HUES64 (cell line): ENCODE measurements at regions not wholly inside any gene's neighbourhood (a gene's known extent, or its start where the extent isn't known, plus 50 kb on each side); places are given as distances from the start of the nearest gene placed in this dataset.

ENCODE experiments used
- H3K27ac ChIP-seq: 2 replicates; pipeline ENCODE4 v1.7.0; 2013; ENCODE audit warnings: low read depth, low read length, inconsistent platforms
- H3K27me3 ChIP-seq: 2 replicates; pipeline ENCODE4 v1.6.1; 2013; ENCODE audit warnings: mild to moderate bottlenecking, low read length; ENCODE audit not compliant: insufficient read depth
- H3K36me3 ChIP-seq: 2 replicates; pipeline ENCODE4 v1.6.1; 2013; ENCODE audit warnings: mild to moderate bottlenecking, low read length; ENCODE audit not compliant: insufficient read depth
- H3K4me1 ChIP-seq: 2 replicates; pipeline ENCODE4 v1.6.1; 2013; ENCODE audit warnings: mild to moderate bottlenecking, low read length, moderate library complexity; ENCODE audit not compliant: insufficient read depth
- H3K4me3 ChIP-seq: 2 replicates; pipeline ENCODE4 v1.5.1; 2013; ENCODE audit warnings: mild to moderate bottlenecking, low read length, moderate library complexity
- H3K9ac ChIP-seq: 2 replicates; pipeline ENCODE4 v1.6.1; 2013; ENCODE audit warnings: mild to moderate bottlenecking, low read depth, low read length
- H3K9me3 ChIP-seq: 2 replicates; pipeline ENCODE4 v1.6.1; 2013; ENCODE audit warnings: low read depth, low read length; ENCODE audit not compliant: insufficient read depth
- WGBS: fragments of 150-250, 120-280 bp; methylation state at CpG from one replicate; pipeline ENCODE4 v1.1.7; 2013; ENCODE audit warnings: missing lambda C conversion rate; 5-methylcytosine and 5-hydroxymethylcytosine counted together

- no peak overlapping the region for H3K27ac ChIP-seq
- H3K27me3 ChIP-seq, result no peaks in the 10 kb centered on the region
- no peaks in the 10 kb centered on the region for H3K36me3 ChIP-seq
- H3K9me3 ChIP-seq, result no peaks in the 10 kb centered on the region
- H3K9ac ChIP-seq, result no peak overlapping the region
- no peaks in the 10 kb centered on the region for H3K4me1 ChIP-seq
- WGBS, result 95% methylated on average over 1 of the region's 1 CpG
- no peak overlapping the region for H3K4me3 ChIP-seq
Observed at GRCh38 chr11:96960926-96961325, 571.1 kb downstream of the JRKL start.

- no peaks in the 10 kb centered on the region for H3K9me3 ChIP-seq
- H3K36me3 ChIP-seq, result no peaks in the 10 kb centered on the region
- no peak overlapping the region for H3K9ac ChIP-seq
- no peaks in the 10 kb centered on the region for H3K27me3 ChIP-seq
- 72% methylated on average over 4 of the region's 4 CpGs for WGBS
- no peak overlapping the region for H3K4me3 ChIP-seq
- no peak overlapping the region for H3K27ac ChIP-seq
- no peaks in the 10 kb centered on the region for H3K4me1 ChIP-seq
Observed at GRCh38 chr11:96961931-96962330, 572.1 kb downstream of the JRKL start.

- H3K9ac ChIP-seq, result no peak overlapping the region
- no peaks in the 10 kb centered on the region for H3K36me3 ChIP-seq
- H3K4me1 ChIP-seq, result no peaks in the 10 kb centered on the region
- no peaks in the 10 kb centered on the region for H3K9me3 ChIP-seq
- H3K27ac ChIP-seq, result no peak overlapping the region
- H3K27me3 ChIP-seq, result no peaks in the 10 kb centered on the region
- WGBS, result no CpG with 5 or more reads among the region's 2 CpGs
- no peak overlapping the region for H3K4me3 ChIP-seq
Observed at GRCh38 chr11:96963375-96963774, 573.6 kb downstream of the JRKL start.

GRCh38 chr11:96964661-96965060 lies 574.8 kb downstream of the JRKL start:
- H3K9ac ChIP-seq, result no peak overlapping the region
- 96% methylated on average over 2 of the region's 2 CpGs for WGBS
- H3K4me1 ChIP-seq, result no peaks in the 10 kb centered on the region
- H3K27ac ChIP-seq, result no peak overlapping the region
- no peak overlapping the region for H3K4me3 ChIP-seq
- H3K9me3 ChIP-seq, result no peaks in the 10 kb centered on the region
- no peaks in the 10 kb centered on the region for H3K27me3 ChIP-seq
- no peaks in the 10 kb centered on the region for H3K36me3 ChIP-seq

GRCh38 chr11:96967616-96968015 lies 577.8 kb downstream of the JRKL start:
- no peaks in the 10 kb centered on the region for H3K27me3 ChIP-seq
- no peak overlapping the region for H3K9ac ChIP-seq
- H3K36me3 ChIP-seq, result no peaks in the 10 kb centered on the region
- no peaks in the 10 kb centered on the region for H3K4me1 ChIP-seq
- H3K27ac ChIP-seq, result no peak overlapping the region
- 91% methylated on average over 1 of the region's 1 CpG for WGBS
- no peak overlapping the region for H3K4me3 ChIP-seq
- H3K9me3 ChIP-seq, result no peaks in the 10 kb centered on the region

- 92% methylated on average over 2 of the region's 2 CpGs for whole genome bisulfite sequencing
- Histone ChIP-seq H3K9me3 (no peaks in the 10 kb centered on the region), H3K4me1 (no peaks in the 10 kb centered on the region), H3K27me3 (no peaks in the 10 kb centered on the region), H3K9ac (no peak overlapping the region), H3K27ac (no peak overlapping the region), H3K4me3 (no peak overlapping the region), H3K36me3 (no peaks in the 10 kb centered on the region)
Observed at GRCh38 chr11:96969251-96969650, 579.4 kb downstream of the JRKL start.

- H3K27me3 ChIP-seq, result no peaks in the 10 kb centered on the region
- H3K27ac ChIP-seq, result no peak overlapping the region
- H3K36me3 ChIP-seq, result no peaks in the 10 kb centered on the region
- no peak overlapping the region for H3K4me3 ChIP-seq
- H3K9me3 ChIP-seq, result no peaks in the 10 kb centered on the region
- no peak overlapping the region for H3K9ac ChIP-seq
- H3K4me1 ChIP-seq, result no peaks in the 10 kb centered on the region
- WGBS, result 51% methylated on average over 2 of the region's 2 CpGs
Observed at GRCh38 chr11:96978751-96979150, 588.9 kb downstream of the JRKL start.

- no CpG with 5 or more reads among the region's 1 CpG for WGBS
Observed at GRCh38 chr11:96986516-96986915, 596.7 kb downstream of the JRKL start.

GRCh38 chr11:96990914-96991313 lies 601.1 kb downstream of the JRKL start:
- Histone ChIP-seq H3K36me3 (no peaks in the 10 kb centered on the region), H3K27ac (no peak overlapping the region), H3K4me1 (no peaks in the 10 kb centered on the region), H3K9ac (no peak overlapping the region), H3K4me3 (no peak overlapping the region), H3K27me3 (no peaks in the 10 kb centered on the region), H3K9me3 (no peaks in the 10 kb centered on the region)
- 93% methylated on average over 2 of the region's 2 CpGs for WGBS

More at GRCh38 chr11:96986516-96986915, 596.7 kb downstream of the JRKL start:
- Histone ChIP-seq H3K4me3 (no peak overlapping the region), H3K27ac (no peak overlapping the region), H3K27me3 (no peaks in the 10 kb centered on the region), H3K9ac (no peak overlapping the region), H3K4me1 (no peaks in the 10 kb centered on the region), H3K9me3 (no peaks in the 10 kb centered on the region), H3K36me3 (no peaks in the 10 kb centered on the region)

GRCh38 chr11:97000481-97000880 lies 610.7 kb downstream of the JRKL start:
- Histone ChIP-seq H3K9ac (no peak overlapping the region), H3K27me3 (no peaks in the 10 kb centered on the region)

GRCh38 chr11:97007283-97007682 lies 617.5 kb downstream of the JRKL start:
- Histone ChIP-seq H3K4me3 (no peak overlapping the region), H3K27me3 (no peaks in the 10 kb centered on the region), H3K9ac (no peak overlapping the region), H3K27ac (no peak overlapping the region), H3K9me3 (no peaks in the 10 kb centered on the region), H3K36me3 (no peaks in the 10 kb centered on the region), H3K4me1 (no peaks in the 10 kb centered on the region)
- WGBS, result 93% methylated on average over 2 of the region's 2 CpGs

More at GRCh38 chr11:97000481-97000880, 610.7 kb downstream of the JRKL start:
- no peaks in the 10 kb centered on the region for H3K9me3 ChIP-seq
- H3K4me1 ChIP-seq, result no peaks in the 10 kb centered on the region
- H3K36me3 ChIP-seq, result no peaks in the 10 kb centered on the region
- no peak overlapping the region for H3K4me3 ChIP-seq
- H3K27ac ChIP-seq, result no peak overlapping the region
- 94% methylated on average over 5 of the region's 5 CpGs for WGBS

- Histone ChIP-seq H3K4me3 (no peak overlapping the region), H3K9ac (no peak overlapping the region), H3K36me3 (no peaks in the 10 kb centered on the region), H3K9me3 (no peaks in the 10 kb centered on the region), H3K27ac (no peak overlapping the region), H3K27me3 (no peaks in the 10 kb centered on the region), H3K4me1 (no peaks in the 10 kb centered on the region)
- 95% methylated on average over 1 of the region's 1 CpG for WGBS
Observed at GRCh38 chr11:97009613-97010012, 619.8 kb downstream of the JRKL start.
